ENCODE measurements at regions not wholly inside any gene's neighbourhood (a gene's known extent, or its start where the extent isn't known, plus 50 kb on each side); places are given as distances from the start of the nearest gene placed in this dataset.
"Not testable (repeated sequence)": the region's sequence is repeated elsewhere in the genome, so short reads cannot be mapped to it uniquely, and the experiment has no call there.

- peaks cover 13% of the 10 kb centered on the region for H3K4me1 ChIP-seq (ENCODE audit: control insufficient read depth, insufficient read depth, low read length, unreplicated experiment)
- H3K79me2 ChIP-seq (ENCODE audit: control insufficient read depth, insufficient read depth, low read length, unreplicated experiment); H3K36me3 ChIP-seq (ENCODE audit: insufficient read depth, low read length); H3K27ac ChIP-seq (ENCODE audit: low read depth, low read length); H2AFZ ChIP-seq (ENCODE audit: low read length, unreplicated experiment); H3K4me3 ChIP-seq (ENCODE audit: low read depth, low read length); H3K27me3 ChIP-seq (ENCODE audit: insufficient read depth, low read length): not testable (repeated sequence)
Measured at GRCh38 chr2:37722971-37723370, 51.5 kb upstream of the CDC42EP3 start.

GRCh38 chr2:37730037-37730818 lies 58.8 kb upstream of the CDC42EP3 start:
- no peaks in the 10 kb centered on the region for H3K27me3 ChIP-seq (ENCODE audit: insufficient read depth, low read length)

DNA sequence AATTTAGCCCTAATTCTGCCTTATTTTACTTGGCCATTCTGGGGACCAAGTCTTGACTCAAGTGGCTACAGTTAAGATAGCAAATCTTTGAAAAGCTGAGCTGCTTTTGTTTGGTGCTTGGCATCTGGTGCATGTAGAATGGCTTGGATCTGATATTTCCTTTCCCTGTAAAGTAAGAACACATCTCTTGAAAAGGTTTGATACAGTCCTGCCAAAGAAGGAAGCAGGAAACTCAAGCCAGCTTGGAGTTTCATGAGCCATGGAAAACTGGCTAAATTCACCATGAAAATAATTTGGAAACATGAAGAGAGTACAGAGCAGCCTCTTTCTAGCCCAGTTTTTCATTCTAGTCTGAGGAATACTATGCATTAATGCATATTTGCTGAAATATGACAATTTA lies 61.0 kb upstream of the CDC42EP3 start:
- not testable (repeated sequence) for H3K27ac ChIP-seq (ENCODE audit: low read depth, low read length); H3K79me2 ChIP-seq (ENCODE audit: control insufficient read depth, insufficient read depth, low read length, unreplicated experiment); H2AFZ ChIP-seq (ENCODE audit: low read length, unreplicated experiment); H3K36me3 ChIP-seq (ENCODE audit: insufficient read depth, low read length); H3K4me3 ChIP-seq (ENCODE audit: low read depth, low read length); H3K27me3 ChIP-seq (ENCODE audit: insufficient read depth, low read length)
- H3K4me1 ChIP-seq (ENCODE audit: control insufficient read depth, insufficient read depth, low read length, unreplicated experiment): peaks cover 18% of the 10 kb centered on the region

More at GRCh38 chr2:37730037-37730818, 58.8 kb upstream of the CDC42EP3 start:
- Histone ChIP-seq H3K4me1 (ENCODE audit: control insufficient read depth, insufficient read depth, low read length, unreplicated experiment) (peaks cover 9% of the 10 kb centered on the region), H3K79me2 (ENCODE audit: control insufficient read depth, insufficient read depth, low read length, unreplicated experiment) (no peaks in the 10 kb centered on the region), H3K36me3 (ENCODE audit: insufficient read depth, low read length) (no peaks in the 10 kb centered on the region), H3K27ac (ENCODE audit: low read depth, low read length) (no peak overlapping the region), H3K4me3 (ENCODE audit: low read depth, low read length) (no peak overlapping the region), H2AFZ (ENCODE audit: low read length, unreplicated experiment) (no peak overlapping the region)

GRCh38 chr2:37733251-37733650 lies 61.8 kb upstream of the CDC42EP3 start:
- H3K27ac ChIP-seq (ENCODE audit: low read depth, low read length): no peak overlapping the region
- H2AFZ ChIP-seq (ENCODE audit: low read length, unreplicated experiment): no peak overlapping the region
- peaks cover 18% of the 10 kb centered on the region for H3K4me1 ChIP-seq (ENCODE audit: control insufficient read depth, insufficient read depth, low read length, unreplicated experiment)
- no peaks in the 10 kb centered on the region for H3K79me2 ChIP-seq (ENCODE audit: control insufficient read depth, insufficient read depth, low read length, unreplicated experiment)
- no peak overlapping the region for H3K4me3 ChIP-seq (ENCODE audit: low read depth, low read length)
- H3K27me3 ChIP-seq (ENCODE audit: insufficient read depth, low read length): no peaks in the 10 kb centered on the region
- no peaks in the 10 kb centered on the region for H3K36me3 ChIP-seq (ENCODE audit: insufficient read depth, low read length)

DNA sequence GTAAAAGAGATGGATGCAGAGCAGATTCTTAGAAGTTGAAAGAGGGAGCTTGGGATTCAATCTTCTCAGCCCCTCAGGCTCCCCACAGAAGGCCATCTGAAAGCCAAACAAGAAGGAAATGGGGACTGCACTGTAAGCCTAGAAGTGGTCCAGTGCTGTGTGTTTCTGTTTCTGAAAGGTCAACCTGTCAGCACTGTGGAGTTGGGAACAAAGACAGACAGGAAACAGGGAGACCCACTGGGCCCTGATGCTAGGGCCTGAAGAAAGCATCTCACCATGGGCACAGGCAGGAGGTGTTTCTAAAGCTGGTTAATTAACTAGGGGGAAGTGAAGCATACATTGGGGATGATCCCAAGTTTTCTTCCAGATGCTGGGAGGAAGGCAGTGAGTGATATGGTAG lies 62.5 kb upstream of the CDC42EP3 start:
- H3K27ac ChIP-seq (ENCODE audit: low read depth, low read length); H3K79me2 ChIP-seq (ENCODE audit: control insufficient read depth, insufficient read depth, low read length, unreplicated experiment); H3K27me3 ChIP-seq (ENCODE audit: insufficient read depth, low read length); H3K36me3 ChIP-seq (ENCODE audit: insufficient read depth, low read length); H2AFZ ChIP-seq (ENCODE audit: low read length, unreplicated experiment); H3K4me3 ChIP-seq (ENCODE audit: low read depth, low read length): not testable (repeated sequence)
- peaks cover 18% of the 10 kb centered on the region for H3K4me1 ChIP-seq (ENCODE audit: control insufficient read depth, insufficient read depth, low read length, unreplicated experiment)

GRCh38 chr2:37734891-37735523 lies 63.6 kb upstream of the CDC42EP3 start:
- peaks cover 18% of the 10 kb centered on the region for H3K4me1 ChIP-seq (ENCODE audit: control insufficient read depth, insufficient read depth, low read length, unreplicated experiment)
- not testable (repeated sequence) for H3K36me3 ChIP-seq (ENCODE audit: insufficient read depth, low read length); H3K27me3 ChIP-seq (ENCODE audit: insufficient read depth, low read length); H3K4me3 ChIP-seq (ENCODE audit: low read depth, low read length); H3K79me2 ChIP-seq (ENCODE audit: control insufficient read depth, insufficient read depth, low read length, unreplicated experiment)
- H3K27ac ChIP-seq (ENCODE audit: low read depth, low read length): peak overlapping the region; percentile 53
- H2AFZ ChIP-seq (ENCODE audit: low read length, unreplicated experiment): peak overlapping the region; percentile 81

DNA sequence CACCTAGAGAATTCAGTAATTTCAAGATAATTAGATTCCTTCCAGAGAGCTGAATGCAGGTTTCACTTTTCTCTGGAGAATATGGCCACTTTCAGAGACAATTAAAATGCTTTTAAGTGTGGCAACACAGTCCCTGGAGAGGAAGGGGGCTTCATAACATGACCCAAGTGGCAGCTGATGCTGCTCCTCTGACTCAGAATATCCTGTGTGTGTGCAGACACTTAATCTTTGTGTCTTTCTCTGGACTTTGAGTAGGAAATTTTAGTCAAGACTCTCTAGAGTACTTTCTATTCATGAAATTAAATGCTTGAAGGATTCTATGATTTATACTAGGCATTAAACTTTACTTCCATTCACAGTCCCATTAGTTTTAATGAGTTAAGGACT lies 64.1 kb upstream of the CDC42EP3 start:
- Histone ChIP-seq H2AFZ (ENCODE audit: low read length, unreplicated experiment) (peak overlapping the region; percentile 3), H3K27ac (ENCODE audit: low read depth, low read length) (peak overlapping the region; percentile 53), H3K4me1 (ENCODE audit: control insufficient read depth, insufficient read depth, low read length, unreplicated experiment) (peaks cover 18% of the 10 kb centered on the region)
- H3K79me2 ChIP-seq (ENCODE audit: control insufficient read depth, insufficient read depth, low read length, unreplicated experiment); H3K36me3 ChIP-seq (ENCODE audit: insufficient read depth, low read length); H3K4me3 ChIP-seq (ENCODE audit: low read depth, low read length); H3K27me3 ChIP-seq (ENCODE audit: insufficient read depth, low read length): not testable (repeated sequence)

- Histone ChIP-seq H3K4me3 (ENCODE audit: low read depth, low read length) (no peak overlapping the region), H3K27me3 (ENCODE audit: insufficient read depth, low read length) (no peaks in the 10 kb centered on the region), H3K4me1 (ENCODE audit: control insufficient read depth, insufficient read depth, low read length, unreplicated experiment) (peaks cover 18% of the 10 kb centered on the region), H3K36me3 (ENCODE audit: insufficient read depth, low read length) (no peaks in the 10 kb centered on the region), H2AFZ (ENCODE audit: low read length, unreplicated experiment) (no peak overlapping the region), H3K79me2 (ENCODE audit: control insufficient read depth, insufficient read depth, low read length, unreplicated experiment) (no peaks in the 10 kb centered on the region), H3K27ac (ENCODE audit: low read depth, low read length) (no peak overlapping the region)
Measured at GRCh38 chr2:37737507-37737906, 66.1 kb upstream of the CDC42EP3 start.

DNA sequence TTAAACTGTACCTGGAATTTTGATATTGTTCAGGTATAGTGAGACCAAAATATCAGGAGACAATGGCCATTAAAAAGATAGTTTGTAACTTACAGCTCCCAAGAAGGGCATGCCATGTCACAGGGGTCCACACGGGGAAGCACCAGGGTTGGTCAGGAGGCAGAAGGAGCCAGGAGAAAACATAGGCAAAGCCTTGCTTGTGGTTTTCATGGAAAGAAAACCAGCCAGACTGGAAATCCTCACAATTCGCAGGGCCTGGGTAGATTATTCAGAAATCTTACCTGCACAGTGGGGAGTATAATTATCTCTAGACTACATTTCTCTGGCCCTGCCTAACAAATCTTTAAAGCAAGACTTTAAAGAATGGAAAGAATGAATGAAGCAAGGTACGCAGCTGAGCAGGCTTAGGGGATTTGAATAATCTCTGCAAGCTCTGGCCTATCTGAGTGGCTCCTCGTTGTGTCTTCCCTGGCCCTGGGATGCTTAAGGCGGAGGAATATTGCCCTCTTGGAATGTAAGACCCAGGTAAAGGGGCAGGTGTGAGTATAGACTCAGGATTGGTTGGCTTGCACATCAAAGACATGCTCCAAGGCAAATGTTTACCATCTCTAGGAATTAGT lies 66.9 kb upstream of the CDC42EP3 start:
- H3K36me3 ChIP-seq (ENCODE audit: insufficient read depth, low read length): no peaks in the 10 kb centered on the region
- no peak overlapping the region for H3K27ac ChIP-seq (ENCODE audit: low read depth, low read length)
- H3K4me3 ChIP-seq (ENCODE audit: low read depth, low read length): no peak overlapping the region
- H2AFZ ChIP-seq (ENCODE audit: low read length, unreplicated experiment): no peak overlapping the region
- peaks cover 18% of the 10 kb centered on the region for H3K4me1 ChIP-seq (ENCODE audit: control insufficient read depth, insufficient read depth, low read length, unreplicated experiment)
- no peaks in the 10 kb centered on the region for H3K79me2 ChIP-seq (ENCODE audit: control insufficient read depth, insufficient read depth, low read length, unreplicated experiment)
- no peaks in the 10 kb centered on the region for H3K27me3 ChIP-seq (ENCODE audit: insufficient read depth, low read length)

GRCh38 chr2:37739153-37739552 lies 67.7 kb upstream of the CDC42EP3 start:
- H2AFZ ChIP-seq (ENCODE audit: low read length, unreplicated experiment): no peak overlapping the region
- peaks cover 18% of the 10 kb centered on the region for H3K4me1 ChIP-seq (ENCODE audit: control insufficient read depth, insufficient read depth, low read length, unreplicated experiment)
- no peak overlapping the region for H3K27ac ChIP-seq (ENCODE audit: low read depth, low read length)
- no peaks in the 10 kb centered on the region for H3K36me3 ChIP-seq (ENCODE audit: insufficient read depth, low read length)
- H3K79me2 ChIP-seq (ENCODE audit: control insufficient read depth, insufficient read depth, low read length, unreplicated experiment): no peaks in the 10 kb centered on the region
- H3K27me3 ChIP-seq (ENCODE audit: insufficient read depth, low read length): no peaks in the 10 kb centered on the region
- H3K4me3 ChIP-seq (ENCODE audit: low read depth, low read length): no peak overlapping the region

Data from ACC112 (cell line).